Activated T-cell treated with anti-CD3 and anti-CD28 coated beads, Interleukin-2, amount 50 U/mL, for 48 hours (primary cell): ENCODE measurements at regions not wholly inside any gene's neighbourhood (a gene's known extent, or its start where the extent isn't known, plus 50 kb on each side); places are given as distances from the start of the nearest gene placed in this dataset.
"Not testable (repeated sequence)": the region's sequence is repeated elsewhere in the genome, so short reads cannot be mapped to it uniquely, and the experiment has no call there.

Source experiments
- DNase-seq, 2 experiments: peaks; one replicate each; pipeline ENCODE4 v3.0.0-alpha.2; 2020

- DNase-seq: no peak
Measured at GRCh38 chr9:80690349-80690939, 998.9 kb downstream of the TLE1 start.

- no peak for DNase-seq
Measured at GRCh38 chr9:80679916-80680315, 1009.4 kb downstream of the TLE1 start.

GRCh38 chr9:80678906-80679305, 1010.4 kb downstream of the TLE1 start:
- no peak for DNase-seq

GRCh38 chr9:80673496-80673895, 1015.9 kb downstream of the TLE1 start:
- DNase-seq: no peak

GRCh38 chr9:80665479-80665878, 1023.9 kb downstream of the TLE1 start:
- DNase-seq: no peak

GRCh38 chr9:80664327-80665210, 1024.8 kb downstream of the TLE1 start:
- no peak for DNase-seq

- DNase-seq: not testable (repeated sequence)
Measured at GRCh38 chr9:80659751-80660150, 1029.6 kb downstream of the TLE1 start.

- DNase-seq: no peak
Measured at GRCh38 chr9:80651044-80651443, 1038.3 kb downstream of the TLE1 start.

GRCh38 chr9:80649496-80649895, 1039.9 kb downstream of the TLE1 start:
- DNase-seq: no peak

GRCh38 chr9:80649001-80649420, 1040.3 kb downstream of the TLE1 start:
- no peak for DNase-seq

- no peak for DNase-seq
Measured at GRCh38 chr9:80648336-80648735, 1041.0 kb downstream of the TLE1 start.

- no peak for DNase-seq
Measured at GRCh38 chr9:80646211-80646610, 1043.1 kb downstream of the TLE1 start.

GRCh38 chr9:80644044-80644443, 1045.3 kb downstream of the TLE1 start:
- DNase-seq: no peak

GRCh38 chr9:80635065-80635464, 1054.3 kb downstream of the TLE1 start:
- no peak for DNase-seq

GRCh38 chr9:80632041-80632440, 1057.3 kb downstream of the TLE1 start:
- no peak for DNase-seq

GRCh38 chr9:80622508-80622907, 1050.7 kb downstream of the TLE4 start:
- DNase-seq: no peak

- no peak for DNase-seq
Measured at GRCh38 chr9:80619356-80619755, 1047.6 kb downstream of the TLE4 start.

GRCh38 chr9:80615964-80616363, 1044.2 kb downstream of the TLE4 start:
- DNase-seq: no peak

- no peak for DNase-seq
Measured at GRCh38 chr9:80605793-80606192, 1034.0 kb downstream of the TLE4 start.

GRCh38 chr9:80605129-80605528, 1033.4 kb downstream of the TLE4 start:
- DNase-seq: no peak

- no peak for DNase-seq
Measured at GRCh38 chr9:80602291-80602690, 1030.5 kb downstream of the TLE4 start.

GRCh38 chr9:80596579-80596978, 1024.8 kb downstream of the TLE4 start:
- no peak for DNase-seq

GRCh38 chr9:80595192-80595591, 1023.4 kb downstream of the TLE4 start:
- no peak for DNase-seq

GRCh38 chr9:80592413-80592812, 1020.6 kb downstream of the TLE4 start:
- DNase-seq: no peak
